ENCODE measurements at regions not wholly inside any gene's neighbourhood (a gene's known extent, or its start where the extent isn't known, plus 50 kb on each side); places are given as distances from the start of the nearest gene placed in this dataset.

GRCh38 chr5:74042559-74042958 lies 416.6 kb downstream of the ARHGEF28 start:
- no peaks in the 10 kb centered on the region for H3K4me1 Mint-ChIP-seq (ENCODE audit: low read depth)
- DNase-seq (ENCODE audit: low spot score, unreplicated experiment) = no peak
- H3K27me3 Mint-ChIP-seq = no peaks in the 10 kb centered on the region
- no peaks in the 10 kb centered on the region for H3K9me3 Mint-ChIP-seq (ENCODE audit: low read depth)
- no peak overlapping the region for H3K4me3 Mint-ChIP-seq (ENCODE audit: low read depth)
- no peak for TF ChIP-seq CTCF (IDR thresholded peaks at IDR 0.05; ENCODE audit: unreplicated experiment)
- no peaks in the 10 kb centered on the region for H3K36me3 Mint-ChIP-seq (ENCODE audit: insufficient read depth)
- H3K27ac Mint-ChIP-seq = no peak overlapping the region

DNA sequence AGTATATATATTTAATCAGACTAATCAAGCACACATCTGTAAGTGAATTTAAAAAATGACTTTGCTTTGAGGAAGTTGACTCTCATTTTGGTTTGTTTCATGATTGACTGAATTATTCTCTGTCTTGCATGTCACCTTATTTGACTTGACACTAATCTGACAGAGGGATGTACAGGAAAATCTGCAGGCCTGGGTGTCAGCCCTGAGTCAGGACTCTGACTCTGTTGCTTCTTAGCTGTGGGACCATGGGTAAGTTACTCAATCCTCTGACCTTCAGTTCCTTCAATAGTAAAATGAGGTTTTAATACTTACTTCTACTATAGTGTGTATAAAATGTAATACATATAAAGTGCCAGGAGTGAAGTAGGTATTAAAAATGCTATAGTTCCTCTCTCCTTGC lies 415.9 kb downstream of the ARHGEF28 start:
- H3K27ac Mint-ChIP-seq = no peak overlapping the region
- H3K36me3 Mint-ChIP-seq (ENCODE audit: insufficient read depth) = no peaks in the 10 kb centered on the region

GRCh38 chr5:74040811-74041491 lies 415.0 kb downstream of the ARHGEF28 start:
- no peak overlapping the region for H3K4me3 Mint-ChIP-seq (ENCODE audit: low read depth)
- H3K27me3 Mint-ChIP-seq = no peaks in the 10 kb centered on the region
- no peak for TF ChIP-seq CTCF (IDR thresholded peaks at IDR 0.05; ENCODE audit: unreplicated experiment)
- no peaks in the 10 kb centered on the region for H3K36me3 Mint-ChIP-seq (ENCODE audit: insufficient read depth)
- no peaks in the 10 kb centered on the region for H3K4me1 Mint-ChIP-seq (ENCODE audit: low read depth)
- no peak overlapping the region for H3K27ac Mint-ChIP-seq
- no peaks in the 10 kb centered on the region for H3K9me3 Mint-ChIP-seq (ENCODE audit: low read depth)
- DNase-seq (ENCODE audit: low spot score, unreplicated experiment) = no peak

More for the DNA sequence above, 415.9 kb downstream of the ARHGEF28 start:
- Mint-ChIP-seq H3K4me3 (ENCODE audit: low read depth) (no peak overlapping the region), H3K9me3 (ENCODE audit: low read depth) (no peaks in the 10 kb centered on the region), H3K27me3 (no peaks in the 10 kb centered on the region), H3K4me1 (ENCODE audit: low read depth) (no peaks in the 10 kb centered on the region)
- DNase-seq (ENCODE audit: low spot score, unreplicated experiment) = no peak
- TF ChIP-seq CTCF (IDR thresholded peaks at IDR 0.05; ENCODE audit: unreplicated experiment) = no peak

GRCh38 chr5:74040065-74040551 lies 414.1 kb downstream of the ARHGEF28 start:
- Mint-ChIP-seq H3K27me3 (no peaks in the 10 kb centered on the region), H3K4me3 (ENCODE audit: low read depth) (no peak overlapping the region), H3K36me3 (ENCODE audit: insufficient read depth) (no peaks in the 10 kb centered on the region), H3K27ac (no peak overlapping the region), H3K4me1 (ENCODE audit: low read depth) (peaks cover 3% of the 10 kb centered on the region), H3K9me3 (ENCODE audit: low read depth) (no peaks in the 10 kb centered on the region)
- no peak for TF ChIP-seq CTCF (IDR thresholded peaks at IDR 0.05; ENCODE audit: unreplicated experiment)
- no peak for DNase-seq (ENCODE audit: low spot score, unreplicated experiment)

DNA sequence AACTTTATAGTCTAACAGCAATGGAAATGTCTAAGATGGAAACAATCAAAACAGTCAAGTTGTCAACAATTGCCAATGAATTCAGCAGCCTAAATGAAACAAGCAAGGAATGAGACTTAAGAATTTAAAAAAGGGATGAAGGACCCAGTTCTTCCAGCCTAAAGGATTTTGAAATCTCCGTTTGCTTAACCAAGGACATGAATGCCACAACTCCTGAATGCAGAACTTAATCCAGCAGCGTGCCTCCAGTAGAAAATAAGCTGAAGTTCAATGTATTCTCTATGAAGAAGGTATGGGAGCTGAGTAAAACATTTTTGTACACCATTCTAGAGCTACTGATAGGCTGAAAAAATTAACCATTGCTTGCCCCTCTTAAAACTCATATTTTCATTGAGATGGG lies 411.3 kb downstream of the ARHGEF28 start:
- peaks cover 2% of the 10 kb centered on the region for H3K27me3 Mint-ChIP-seq
- peaks cover 3% of the 10 kb centered on the region for H3K4me1 Mint-ChIP-seq (ENCODE audit: low read depth)
- no peak for TF ChIP-seq CTCF (IDR thresholded peaks at IDR 0.05; ENCODE audit: unreplicated experiment)
- no peaks in the 10 kb centered on the region for H3K36me3 Mint-ChIP-seq (ENCODE audit: insufficient read depth)
- H3K9me3 Mint-ChIP-seq (ENCODE audit: low read depth) = no peaks in the 10 kb centered on the region
- no peak overlapping the region for H3K4me3 Mint-ChIP-seq (ENCODE audit: low read depth)
- no peak overlapping the region for H3K27ac Mint-ChIP-seq
- no peak for DNase-seq (ENCODE audit: low spot score, unreplicated experiment)
